SK-N-SH (cell line): ENCODE measurements at regions not wholly inside any gene's neighbourhood (a gene's known extent, or its start where the extent isn't known, plus 50 kb on each side); places are given as distances from the start of the nearest gene placed in this dataset.

Experiments used
- CTCF ChIP-seq: fragments of 200-600 bp; sonication (generic); IDR thresholded peaks from 2 replicates; pipeline ENCODE4 v1.6.1; 2017; ENCODE audit warnings: antibody characterized with exemption, mild to moderate bottlenecking, moderate library complexity
- EZH2phosphoT487 ChIP-seq: fragments of 200-600 bp; sonication (generic); IDR thresholded peaks from 2 replicates; pipeline ENCODE4 v1.6.1; 2017; ENCODE audit warnings: low read depth, mixed run types, mild to moderate bottlenecking, antibody characterized with exemption, moderate library complexity, borderline replicate concordance
- FOXJ3 ChIP-seq: sonication (generic); formaldehyde crosslinking; IDR thresholded peaks from 2 replicates; pipeline ENCODE4 v1.5.1; 2020; ENCODE audit warnings: mild to moderate bottlenecking, missing genetic modification reagents
- JUND ChIP-seq: IDR thresholded peaks from 2 replicates; pipeline ENCODE4 v1.4.0; 2012
- USF2 ChIP-seq: fragments of 150-350 bp; IDR thresholded peaks from 2 replicates; pipeline ENCODE4 v1.6.1; 2017; ENCODE audit warnings: antibody characterized with exemption, low read length, low read depth, borderline replicate concordance

GRCh38 chr2:181223234-181223633 lies 234.0 kb upstream of the ITGA4 start:
- TF ChIP-seq CTCF = no peak
- no peak for TF ChIP-seq USF2
- TF ChIP-seq JUND = no peak
- no peak for TF ChIP-seq EZH2phosphoT487
- no peak for TF ChIP-seq FOXJ3
